ENCODE measurements at regions not wholly inside any gene's neighbourhood (a gene's known extent, or its start where the extent isn't known, plus 50 kb on each side); places are given as distances from the start of the nearest gene placed in this dataset.
"Not testable (repeated sequence)": the region's sequence is repeated elsewhere in the genome, so short reads cannot be mapped to it uniquely, and the experiment has no call there.

- not testable (repeated sequence) for DNase-seq
These were observed 132.8 kb upstream of the STARD13 start for GRCh38 chr13:33418224-33418953.

GRCh38 chr13:33420117-33420516 lies 134.6 kb upstream of the STARD13 start:
- DNase-seq: not testable (repeated sequence)

DNA sequence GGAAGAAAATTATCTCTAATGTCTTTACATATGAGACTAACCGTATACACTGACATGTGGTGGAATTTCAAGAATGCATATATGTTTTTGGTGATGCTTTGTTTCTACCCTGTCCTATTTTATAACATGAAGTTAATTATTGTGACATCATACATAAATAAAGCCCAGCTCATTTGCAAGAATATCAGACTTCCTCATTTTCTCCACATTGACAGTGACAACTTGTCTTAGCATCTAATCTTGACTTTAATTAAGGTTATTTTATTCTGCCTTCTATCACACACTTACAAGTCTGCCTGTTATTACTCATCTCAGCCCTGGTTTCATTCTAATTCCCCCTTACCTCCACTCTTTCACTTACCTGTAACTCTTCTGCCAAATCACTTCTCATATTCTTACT lies 140.6 kb upstream of the STARD13 start:
- DNase-seq: no peak

DNA sequence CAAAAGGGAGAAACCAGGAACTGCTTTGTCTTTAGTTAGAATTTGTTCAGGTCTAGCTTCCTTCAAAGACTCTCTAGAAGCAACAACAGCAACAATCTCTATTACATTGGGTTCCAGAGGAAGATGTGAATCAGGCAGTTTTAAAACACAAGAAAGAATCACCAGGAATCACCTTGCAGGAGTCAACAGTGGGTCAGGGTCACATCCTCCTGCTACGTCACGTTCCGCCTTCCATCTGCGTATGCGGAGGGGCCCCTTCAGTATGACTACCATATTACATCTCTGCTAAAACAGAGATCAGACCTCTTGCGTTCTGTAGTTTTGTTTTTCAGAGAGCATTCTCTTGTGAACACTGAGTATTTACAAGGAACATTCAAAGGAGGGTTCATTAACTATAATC lies 147.8 kb upstream of the STARD13 start:
- no peak for DNase-seq

- DNase-seq: no peak
These were observed 149.1 kb upstream of the STARD13 start for GRCh38 chr13:33434676-33435075.

- no peak for DNase-seq
These were observed 149.7 kb upstream of the STARD13 start for GRCh38 chr13:33435207-33435606.

DNA sequence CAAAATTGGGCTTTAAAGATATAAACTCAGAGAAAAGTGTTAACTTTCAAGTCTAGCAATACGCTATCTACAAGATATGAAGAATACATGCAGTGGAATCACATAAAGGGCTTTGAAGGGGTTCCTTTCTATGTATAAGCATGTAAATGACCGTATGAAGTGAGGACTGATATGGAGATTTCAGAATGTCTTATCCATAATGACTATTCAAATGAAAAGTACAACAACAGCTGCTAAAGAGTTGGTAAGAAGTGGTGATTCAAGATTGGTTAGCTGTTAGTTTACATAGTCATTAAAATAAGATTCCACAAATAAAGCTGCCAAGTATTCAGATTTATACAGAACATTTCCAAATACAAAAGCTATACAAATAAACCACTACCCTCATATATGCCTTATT lies 153.4 kb upstream of the STARD13 start:
- DNase-seq: no peak

DNA sequence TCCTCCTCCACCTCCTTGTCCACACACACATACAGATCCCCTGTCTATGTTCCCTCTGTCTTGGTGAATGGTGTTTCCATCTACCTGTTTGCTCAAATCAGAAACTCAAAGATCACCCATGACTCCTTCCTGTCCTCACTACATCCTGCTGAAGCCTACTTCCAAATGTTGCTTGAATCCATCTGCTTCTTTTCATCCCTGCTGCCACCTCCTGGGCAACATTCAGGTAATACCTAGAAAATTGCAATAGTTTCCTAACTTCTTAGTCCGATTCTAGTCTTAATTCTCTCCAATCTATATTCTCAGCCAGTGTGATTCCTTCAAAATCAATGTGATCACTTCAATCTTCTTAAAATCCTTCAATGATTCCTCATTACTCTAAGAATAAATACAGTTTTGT lies 155.5 kb upstream of the STARD13 start:
- DNase-seq: no peak

DNA sequence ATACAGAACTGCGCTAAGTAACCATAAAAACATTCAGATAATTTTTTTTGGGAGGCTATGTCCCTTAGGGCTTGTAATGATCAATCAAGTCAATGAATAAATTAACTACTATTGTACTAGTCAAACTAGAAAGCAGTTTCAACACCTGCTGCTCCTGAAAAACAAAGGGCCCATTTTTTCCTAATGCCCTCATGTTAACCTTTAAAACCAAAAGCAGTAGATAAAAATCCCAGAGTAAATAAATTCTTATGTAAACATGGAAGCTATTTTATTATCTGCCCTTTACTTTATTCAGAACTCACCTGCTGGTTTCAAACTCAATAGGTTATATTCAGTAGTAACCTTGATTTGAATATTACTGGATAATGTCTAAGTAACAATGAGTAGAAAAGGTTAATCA lies 159.5 kb upstream of the STARD13 start:
- DNase-seq: no peak

DNA sequence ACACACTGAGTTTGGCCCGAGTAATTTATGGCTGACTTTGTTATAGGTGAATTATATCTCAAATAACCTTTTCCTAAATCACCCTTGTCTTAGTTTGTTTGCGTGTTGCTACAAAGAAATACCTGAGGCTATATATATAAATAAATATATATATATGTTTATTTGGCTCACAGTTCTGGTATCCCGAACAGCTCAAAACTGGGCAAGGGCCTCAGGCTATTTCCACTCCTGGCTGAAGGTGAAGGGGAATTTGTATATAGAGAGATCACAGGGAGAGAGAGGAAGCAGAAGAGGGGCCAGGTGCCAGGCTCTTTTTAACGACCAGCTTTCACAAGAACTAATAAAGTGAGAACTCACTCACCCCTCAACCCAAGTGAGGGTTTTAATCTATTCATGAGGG lies 159.9 kb upstream of the STARD13 start:
- no peak for DNase-seq

- DNase-seq: no peak
These were observed 161.5 kb upstream of the STARD13 start for GRCh38 chr13:33446821-33447725.

DNA sequence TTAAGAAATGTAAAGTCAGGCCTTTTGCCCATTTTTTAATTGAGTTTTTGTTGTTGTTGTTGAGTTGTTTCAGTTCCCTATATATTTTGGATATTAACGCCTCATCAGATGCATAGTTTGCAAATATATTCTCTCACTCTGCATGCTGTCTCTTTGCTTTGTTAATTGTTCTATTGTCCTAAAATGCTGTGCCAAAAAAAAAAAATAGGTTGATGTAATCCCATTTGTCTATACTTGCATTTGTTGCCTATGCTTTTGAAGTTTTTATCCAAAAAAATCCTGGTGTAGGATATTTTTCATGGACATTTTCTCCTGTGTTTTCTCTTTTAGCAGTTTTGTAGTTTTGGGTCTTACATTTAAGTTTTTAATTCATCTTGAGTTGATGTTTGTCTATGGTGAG lies 163.3 kb upstream of the STARD13 start:
- DNase-seq: no peak

GRCh38 chr13:33450956-33451709 lies 165.6 kb upstream of the STARD13 start:
- DNase-seq: no peak

- no peak for DNase-seq
These were observed 167.4 kb upstream of the STARD13 start for GRCh38 chr13:33452873-33453517.

GRCh38 chr13:33453936-33454335 lies 168.4 kb upstream of the STARD13 start:
- no peak for DNase-seq

- DNase-seq: no peak
These were observed 169.5 kb upstream of the STARD13 start for GRCh38 chr13:33454844-33455705.

- DNase-seq: no peak
These were observed 174.1 kb upstream of the STARD13 start for GRCh38 chr13:33459702-33460101.

DNA sequence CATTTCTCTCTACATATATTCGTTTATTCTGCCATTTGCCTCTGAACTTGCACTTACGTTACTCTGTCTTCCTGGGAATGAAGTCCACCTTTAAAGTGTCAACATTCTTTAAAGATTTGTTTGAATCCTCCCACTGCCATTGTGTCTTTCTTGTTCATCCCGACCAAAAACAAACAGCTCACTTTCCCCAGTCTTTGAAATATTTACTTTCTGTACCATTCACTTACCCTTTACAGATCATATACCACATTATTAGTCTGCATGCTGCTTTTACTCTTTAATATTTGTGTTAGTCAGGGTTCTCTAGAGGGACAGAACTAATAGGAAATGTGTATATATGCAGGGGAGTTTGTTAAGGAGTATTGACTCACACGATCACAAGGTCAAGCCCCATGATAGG lies 176.6 kb upstream of the STARD13 start:
- DNase-seq: no peak

DNA sequence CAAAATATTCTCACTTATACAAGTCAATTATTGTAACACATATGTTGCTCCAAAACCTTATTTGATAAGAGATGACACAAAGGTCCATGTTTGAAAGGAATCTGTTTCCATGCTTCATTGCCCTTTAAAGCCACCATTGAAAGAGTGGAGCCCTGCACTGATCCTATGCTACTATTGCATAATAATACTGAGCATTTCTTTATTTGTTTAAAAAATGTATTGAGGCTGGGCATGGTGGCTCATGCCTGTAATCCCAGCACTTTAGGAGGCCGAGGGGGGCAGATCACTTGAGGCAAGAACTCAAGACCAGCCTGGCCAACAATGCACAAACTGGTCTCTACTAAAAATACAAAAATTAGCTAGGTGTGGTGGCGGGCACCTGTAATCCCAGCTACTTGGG lies 178.8 kb upstream of the STARD13 start:
- DNase-seq: no peak

DNA sequence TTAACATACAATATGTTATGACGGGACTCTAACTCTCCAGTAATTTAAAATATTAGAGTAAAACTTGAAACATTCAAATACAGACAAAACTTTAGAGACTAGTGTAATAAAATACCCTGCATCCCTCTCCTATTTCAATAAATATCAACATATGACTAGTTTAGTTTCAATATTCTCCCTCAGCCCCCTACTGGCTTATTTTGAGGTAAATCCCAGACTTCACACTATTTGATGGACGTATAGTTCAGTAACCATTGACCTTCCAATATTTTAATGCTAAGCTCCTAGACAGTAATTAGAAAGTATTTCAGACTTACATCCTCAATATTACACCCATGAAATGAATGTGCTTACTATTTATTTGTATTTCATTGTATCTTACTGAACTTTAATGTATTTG lies 180.7 kb upstream of the STARD13 start:
- DNase-seq: no peak

- no peak for DNase-seq
These were observed 182.0 kb upstream of the STARD13 start for GRCh38 chr13:33467556-33467955.

GRCh38 chr13:33471204-33471603 lies 185.6 kb upstream of the STARD13 start:
- DNase-seq: no peak
